CD4-positive, alpha-beta T cell (primary cell): ENCODE measurements at regions not wholly inside any gene's neighbourhood (a gene's known extent, or its start where the extent isn't known, plus 50 kb on each side); places are given as distances from the start of the nearest gene placed in this dataset.

Source experiments
- ATAC-seq: fragments of 200-7000 bp; cut with Tn5 transposase; one replicate; pipeline ENCODE4 v1.10.0; 2022; ENCODE audit warnings: mild to moderate bottlenecking; ENCODE audit not compliant: poor library complexity
- CTCF ChIA-PET: fragments of 350-600 bp; sonication (Branson Sonifier 250); formaldehyde crosslinking; loops from one replicate; lab custom pipeline; 2021; ENCODE audit warnings: antibody characterized with exemption, inconsistent platforms; lab: Charles Lee
- POLR2A ChIA-PET: fragments of 350-600 bp; sonication (Branson Sonifier 250); formaldehyde crosslinking; loops from one replicate; lab custom pipeline; 2021; ENCODE audit warnings: antibody characterized with exemption, inconsistent platforms; lab: Charles Lee
- DNase-seq, 14 experiments: peaks; one replicate each; pipeline ENCODE4 v3.0.0-alpha.2; 2013 to 2020; ENCODE audit warnings: mixed read lengths in 2 of 14
- H3K27ac ChIP-seq, 2 donors: one replicate each; pipeline versions ENCODE4 v1.5.1 to v1.7.0; 2013; ENCODE audit warnings: low read length in 2 of 2, low read depth in 1 of 2, mild to moderate bottlenecking in 1 of 2
- H3K27me3 ChIP-seq, 2 experiments: 1 replicate in 1 of 2; 2 replicates in 1 of 2; pipeline versions ENCODE4 v1.6.1 to v1.7.0; 2013; ENCODE audit warnings: low read length in 2 of 2, control low read depth in 1 of 2, mild to moderate bottlenecking in 1 of 2, moderate library complexity in 1 of 2; ENCODE audit not compliant: insufficient read depth in 2 of 2, control insufficient read depth in 1 of 2
- H3K36me3 ChIP-seq: one replicate; pipeline ENCODE4 v1.6.1; 2013; ENCODE audit warnings: low read length, control low read depth; ENCODE audit not compliant: insufficient read depth
- H3K4me1 ChIP-seq: one replicate; pipeline ENCODE4 v1.6.1; 2013; ENCODE audit warnings: low read length, control low read depth; ENCODE audit not compliant: insufficient read depth
- H3K4me3 ChIP-seq: one replicate; pipeline ENCODE4 v1.5.1; 2013; ENCODE audit warnings: mild to moderate bottlenecking, low read length, moderate library complexity
- H3K9me3 ChIP-seq, 2 experiments: 1 replicate in 1 of 2; 2 replicates in 1 of 2; pipeline versions ENCODE4 v1.6.1 to v1.7.0; 2013; ENCODE audit warnings: low read length in 2 of 2, mild to moderate bottlenecking in 2 of 2, control low read depth in 1 of 2, moderate library complexity in 1 of 2; ENCODE audit not compliant: control insufficient read depth in 1 of 2, insufficient read depth in 1 of 2
- H3K27ac Mint-ChIP-seq: one replicate; pipeline ENCODE4 v1.8.0; 2020; ENCODE audit warnings: mixed read lengths
- H3K27me3 Mint-ChIP-seq: one replicate; pipeline ENCODE4 v1.8.0; 2021; ENCODE audit warnings: mixed read lengths
- H3K36me3 Mint-ChIP-seq: one replicate; pipeline ENCODE4 v1.8.0; 2021; ENCODE audit warnings: low read depth, mixed read lengths
- H3K4me1 Mint-ChIP-seq: one replicate; pipeline ENCODE4 v1.8.0; 2021; ENCODE audit warnings: low read depth, mixed read lengths
- H3K4me3 Mint-ChIP-seq: one replicate; pipeline ENCODE4 v1.8.0; 2020; ENCODE audit warnings: mild to moderate bottlenecking, mixed read lengths
- H3K9me3 Mint-ChIP-seq: one replicate; pipeline ENCODE4 v1.8.0; 2020; ENCODE audit warnings: mixed read lengths
- intact Hi-C, 2 experiments: fragments of 100-400 bp; cut with DNase I in 1 of 2; cut with micrococcal nuclease in 1 of 2; formaldehyde crosslinking; loops; one replicate each; pipeline versions ENCODE4 v1.15.1 to v1.9.0; 2023 to 2025; cut with DNase I, micrococcal nuclease
- TF ChIP-seq, protein P1 (sequence below): fragments of 200-600 bp; IDR thresholded peaks from one replicate; pipeline ENCODE4 v1.8.0; 2022; ENCODE audit warnings: antibody characterized with exemption, mild to moderate bottlenecking

DNA sequence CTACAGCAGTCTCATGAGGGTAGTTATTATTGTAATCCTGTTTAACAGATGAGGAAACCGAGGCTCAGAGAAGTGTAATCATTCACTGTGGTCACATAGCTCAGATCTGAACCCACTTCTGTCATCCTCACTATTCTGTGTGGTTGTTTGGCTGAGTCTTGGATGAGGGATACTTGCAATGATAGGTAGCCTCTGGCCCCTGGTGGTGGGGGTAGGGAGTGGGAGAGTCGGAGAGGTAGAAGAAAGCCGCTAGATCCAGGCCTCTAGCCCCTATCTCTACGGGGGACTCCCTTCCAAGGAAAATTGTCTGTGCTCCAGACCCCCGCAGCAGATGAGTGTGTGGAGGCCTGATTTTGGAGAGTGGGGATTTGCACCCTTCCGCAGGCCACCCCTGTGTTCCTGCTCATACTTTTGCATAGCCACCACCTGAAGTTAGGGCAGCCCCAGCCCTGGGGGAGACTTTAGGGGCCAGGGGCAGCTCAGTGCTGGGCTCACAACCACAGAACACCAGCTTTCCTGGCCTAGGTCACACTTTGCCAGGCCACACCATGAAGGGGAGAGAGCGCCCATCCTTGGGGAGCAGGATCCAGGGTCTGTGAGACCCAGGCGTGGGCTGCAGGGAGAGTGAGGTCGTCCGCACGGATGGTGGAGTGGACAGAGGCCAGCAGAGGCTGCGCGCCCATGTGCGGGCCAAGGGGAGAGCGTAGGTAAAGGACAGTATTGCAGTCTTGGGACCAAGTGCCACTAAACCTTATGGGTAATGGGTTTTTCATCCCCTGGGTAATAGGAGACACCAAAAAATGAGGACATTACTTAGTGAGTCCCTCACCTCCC is 148.2 kb downstream of the GLI2 start:
- POLR2A ChIA-PET, result no interaction called here
- Mint-ChIP-seq H3K4me3 (no peak overlapping the region), H3K27me3 (peaks cover 14% of the 10 kb centered on the region)

DNA sequence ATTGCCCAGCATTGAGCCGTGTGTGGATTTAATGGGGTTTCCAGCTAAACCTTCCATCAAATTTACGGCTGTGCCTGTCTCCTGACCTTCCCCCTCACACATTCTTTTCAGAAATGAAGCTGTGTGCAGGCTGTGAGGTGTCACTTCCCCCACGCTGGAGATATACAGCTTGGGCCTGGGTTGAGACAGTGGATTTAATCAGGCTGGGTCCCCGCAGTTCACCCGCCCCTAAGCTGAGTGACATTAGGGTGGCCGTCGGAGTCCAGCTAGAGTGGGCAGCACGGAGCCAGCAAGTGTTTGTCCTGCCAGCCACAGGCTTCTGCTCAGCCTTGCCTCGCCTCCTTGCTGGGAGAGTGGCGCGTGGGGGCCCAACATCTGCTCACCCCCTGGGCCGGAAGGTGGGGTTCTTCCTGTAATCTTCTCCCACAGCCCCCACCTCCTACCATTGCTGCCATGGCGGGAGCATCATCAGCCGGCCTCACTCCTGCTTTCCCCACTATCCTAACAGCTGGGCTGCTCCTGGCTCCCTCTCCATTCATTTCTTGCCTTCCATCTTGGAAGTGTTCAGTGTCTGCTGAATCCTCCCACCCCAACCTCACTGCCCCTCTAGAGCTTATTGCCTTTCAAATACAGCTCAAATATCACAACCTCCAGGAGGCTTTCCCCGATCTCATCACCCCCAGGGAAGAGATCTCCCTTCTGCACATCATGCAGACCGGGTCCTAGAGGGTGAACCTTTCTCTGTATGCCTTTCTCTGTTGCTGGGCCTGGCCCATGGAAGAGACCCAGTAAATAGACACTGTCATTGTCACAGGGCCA is 149.0 kb downstream of the GLI2 start:
- intact Hi-C loops, result no loop called here
- Mint-ChIP-seq H3K4me1 (no peaks in the 10 kb centered on the region), H3K27me3 (peaks cover 10% of the 10 kb centered on the region), H3K4me3 (no peak overlapping the region), H3K27ac (no peak overlapping the region), H3K9me3 (no peaks in the 10 kb centered on the region), H3K36me3 (no peaks in the 10 kb centered on the region)
- DNase-seq, result no peak
- H3K27ac ChIP-seq, result no peak overlapping the region
- H3K4me1 ChIP-seq, result no peaks in the 10 kb centered on the region
- no peaks in the 10 kb centered on the region for H3K27me3 ChIP-seq
- ATAC-seq, result no peak
- H3K9me3 ChIP-seq, result peaks cover 0 to 12% of the 10 kb centered on the region in 2 experiments
- ChIA-PET POLR2A (no interaction called here), CTCF (no interaction called here)
- no peaks in the 10 kb centered on the region for H3K36me3 ChIP-seq
- no peak overlapping the region for H3K4me3 ChIP-seq
- TF ChIP-seq, protein P1, sequence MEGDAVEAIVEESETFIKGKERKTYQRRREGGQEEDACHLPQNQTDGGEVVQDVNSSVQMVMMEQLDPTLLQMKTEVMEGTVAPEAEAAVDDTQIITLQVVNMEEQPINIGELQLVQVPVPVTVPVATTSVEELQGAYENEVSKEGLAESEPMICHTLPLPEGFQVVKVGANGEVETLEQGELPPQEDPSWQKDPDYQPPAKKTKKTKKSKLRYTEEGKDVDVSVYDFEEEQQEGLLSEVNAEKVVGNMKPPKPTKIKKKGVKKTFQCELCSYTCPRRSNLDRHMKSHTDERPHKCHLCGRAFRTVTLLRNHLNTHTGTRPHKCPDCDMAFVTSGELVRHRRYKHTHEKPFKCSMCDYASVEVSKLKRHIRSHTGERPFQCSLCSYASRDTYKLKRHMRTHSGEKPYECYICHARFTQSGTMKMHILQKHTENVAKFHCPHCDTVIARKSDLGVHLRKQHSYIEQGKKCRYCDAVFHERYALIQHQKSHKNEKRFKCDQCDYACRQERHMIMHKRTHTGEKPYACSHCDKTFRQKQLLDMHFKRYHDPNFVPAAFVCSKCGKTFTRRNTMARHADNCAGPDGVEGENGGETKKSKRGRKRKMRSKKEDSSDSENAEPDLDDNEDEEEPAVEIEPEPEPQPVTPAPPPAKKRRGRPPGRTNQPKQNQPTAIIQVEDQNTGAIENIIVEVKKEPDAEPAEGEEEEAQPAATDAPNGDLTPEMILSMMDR, result no peak

More for the DNA sequence above, 148.2 kb downstream of the GLI2 start:
- H3K9me3 Mint-ChIP-seq, result no peaks in the 10 kb centered on the region
- no peak for DNase-seq
- Histone ChIP-seq H3K4me1 (no peaks in the 10 kb centered on the region), H3K4me3 (no peak overlapping the region), H3K36me3 (no peaks in the 10 kb centered on the region), H3K27me3 (no peaks in the 10 kb centered on the region), H3K9me3 (peaks cover 0 to 12% of the 10 kb centered on the region in 2 experiments), H3K27ac (no peak overlapping the region)
- intact Hi-C loops, result no loop called here
- H3K36me3 Mint-ChIP-seq, result no peaks in the 10 kb centered on the region
- no peak overlapping the region for H3K27ac Mint-ChIP-seq
- no peak for ATAC-seq
- TF ChIP-seq, protein P1, result no peak
- CTCF ChIA-PET, result no interaction called here
- no peaks in the 10 kb centered on the region for H3K4me1 Mint-ChIP-seq

DNA sequence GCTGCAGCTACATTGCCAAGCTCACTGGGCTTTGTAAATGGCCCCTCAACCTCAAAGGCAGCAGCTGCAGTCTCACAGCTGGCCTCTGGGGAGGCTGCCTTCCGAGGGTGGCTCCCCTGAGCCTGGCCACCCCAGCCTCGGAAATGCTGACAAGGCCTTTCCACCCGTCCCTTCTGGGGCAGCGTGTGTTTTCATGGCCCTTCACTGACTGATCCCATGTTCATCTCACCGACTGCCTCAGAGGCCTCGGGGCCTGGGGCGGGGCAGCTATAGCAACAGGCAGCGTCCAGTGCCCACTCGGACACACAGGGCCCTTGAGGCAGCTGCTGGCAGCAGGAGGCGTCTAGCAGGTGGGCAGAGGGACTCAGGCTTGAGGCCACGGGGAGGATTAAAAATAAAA is 149.7 kb downstream of the GLI2 start:
- H3K4me1 Mint-ChIP-seq, result no peaks in the 10 kb centered on the region
- POLR2A ChIA-PET, result no interaction called here
- no peaks in the 10 kb centered on the region for H3K36me3 ChIP-seq
- H3K4me3 Mint-ChIP-seq, result no peak overlapping the region
- CTCF ChIA-PET, result no interaction called here
- H3K27ac Mint-ChIP-seq, result no peak overlapping the region
- peaks cover 6% of the 10 kb centered on the region for H3K27me3 Mint-ChIP-seq
- TF ChIP-seq, protein P1, result no peak
- no peaks in the 10 kb centered on the region for H3K9me3 Mint-ChIP-seq
- H3K4me1 ChIP-seq, result no peaks in the 10 kb centered on the region
- no peaks in the 10 kb centered on the region for H3K36me3 Mint-ChIP-seq
- H3K4me3 ChIP-seq, result no peak overlapping the region
- no peak for DNase-seq
- no peaks in the 10 kb centered on the region for H3K27me3 ChIP-seq
- ATAC-seq, result no peak
- H3K27ac ChIP-seq, result no peak overlapping the region
- intact Hi-C loops, result no loop called here
- peaks cover 0 to 12% of the 10 kb centered on the region in 2 experiments for H3K9me3 ChIP-seq
